ENCODE measurements at regions not wholly inside any gene's neighbourhood (a gene's known extent, or its start where the extent isn't known, plus 50 kb on each side); places are given as distances from the start of the nearest gene placed in this dataset.

DNA sequence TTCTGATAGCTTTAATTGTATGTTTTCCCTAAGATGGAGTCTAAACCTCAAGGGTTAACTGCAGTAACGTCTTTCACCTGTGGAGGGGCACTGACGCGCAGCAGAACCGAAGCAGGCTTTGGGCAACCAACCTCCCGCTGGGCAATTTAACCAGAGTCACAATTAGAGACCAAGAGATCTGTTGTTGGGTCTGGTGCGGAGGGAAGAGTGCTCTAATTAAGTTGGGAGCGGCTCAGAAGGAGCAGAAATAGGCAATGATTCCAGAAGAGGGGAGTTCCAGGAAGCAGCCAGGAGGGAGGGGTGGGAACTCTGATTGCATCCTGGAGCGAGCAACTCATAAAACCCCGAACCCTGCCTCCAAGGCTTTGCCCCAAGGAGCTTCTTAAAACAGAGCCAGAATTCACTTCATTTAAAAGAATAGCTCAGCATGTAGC, 245.8 kb downstream of the PAX3 start:
- ATAC-seq (ENCODE audit: low FRiP score) = no peak
- DNase-seq (ENCODE audit: low spot score) = no peak
- TF ChIP-seq, protein P1, sequence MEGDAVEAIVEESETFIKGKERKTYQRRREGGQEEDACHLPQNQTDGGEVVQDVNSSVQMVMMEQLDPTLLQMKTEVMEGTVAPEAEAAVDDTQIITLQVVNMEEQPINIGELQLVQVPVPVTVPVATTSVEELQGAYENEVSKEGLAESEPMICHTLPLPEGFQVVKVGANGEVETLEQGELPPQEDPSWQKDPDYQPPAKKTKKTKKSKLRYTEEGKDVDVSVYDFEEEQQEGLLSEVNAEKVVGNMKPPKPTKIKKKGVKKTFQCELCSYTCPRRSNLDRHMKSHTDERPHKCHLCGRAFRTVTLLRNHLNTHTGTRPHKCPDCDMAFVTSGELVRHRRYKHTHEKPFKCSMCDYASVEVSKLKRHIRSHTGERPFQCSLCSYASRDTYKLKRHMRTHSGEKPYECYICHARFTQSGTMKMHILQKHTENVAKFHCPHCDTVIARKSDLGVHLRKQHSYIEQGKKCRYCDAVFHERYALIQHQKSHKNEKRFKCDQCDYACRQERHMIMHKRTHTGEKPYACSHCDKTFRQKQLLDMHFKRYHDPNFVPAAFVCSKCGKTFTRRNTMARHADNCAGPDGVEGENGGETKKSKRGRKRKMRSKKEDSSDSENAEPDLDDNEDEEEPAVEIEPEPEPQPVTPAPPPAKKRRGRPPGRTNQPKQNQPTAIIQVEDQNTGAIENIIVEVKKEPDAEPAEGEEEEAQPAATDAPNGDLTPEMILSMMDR (IDR thresholded peaks at IDR 0.05) = no peak

DNA sequence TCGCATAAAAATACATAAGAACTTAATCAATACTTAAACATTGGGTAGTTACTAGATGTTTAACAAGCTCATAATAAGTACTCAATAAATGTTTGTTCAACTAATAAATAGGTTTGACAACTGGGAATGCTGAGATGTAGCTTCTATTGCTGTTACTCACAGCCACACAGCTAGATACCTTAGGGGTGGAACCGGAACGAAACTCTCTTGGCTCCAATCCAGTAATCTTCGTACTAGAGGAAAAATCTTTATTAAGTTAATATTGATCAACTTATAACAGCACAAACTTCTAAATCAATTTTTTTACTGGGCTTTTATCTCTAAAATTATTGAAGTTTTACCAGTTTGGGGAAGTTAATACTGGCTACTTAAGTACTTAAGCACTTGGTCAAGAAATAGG, 247.8 kb downstream of the PAX3 start:
- no peak for DNase-seq (ENCODE audit: low spot score)
- TF ChIP-seq, protein P1 (IDR thresholded peaks at IDR 0.05) = no peak
- ATAC-seq (ENCODE audit: low FRiP score) = no peak

DNA sequence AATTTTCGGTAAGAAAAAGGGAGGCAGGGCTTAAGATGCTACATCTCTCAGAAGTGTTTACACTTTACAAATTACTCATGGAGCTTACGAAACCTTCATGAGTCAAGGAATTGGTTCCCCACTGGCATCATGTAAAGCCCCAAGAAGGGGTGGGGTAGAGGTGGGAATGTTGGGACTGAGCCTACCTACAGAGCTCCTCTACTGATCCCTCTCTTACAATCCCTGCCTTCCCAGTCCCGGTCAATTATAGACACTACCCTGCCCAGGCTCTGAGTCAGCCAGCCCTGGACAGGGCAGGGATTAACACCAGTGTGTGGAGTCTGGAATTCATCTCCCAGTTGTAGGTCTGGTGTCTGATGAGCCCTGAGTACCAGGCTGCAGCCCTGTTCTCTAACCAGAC, 248.9 kb downstream of the PAX3 start:
- ATAC-seq (ENCODE audit: low FRiP score) (no peak), DNase-seq (ENCODE audit: low spot score) (no peak)
- TF ChIP-seq, protein P1 (IDR thresholded peaks at IDR 0.05) = no peak

DNA sequence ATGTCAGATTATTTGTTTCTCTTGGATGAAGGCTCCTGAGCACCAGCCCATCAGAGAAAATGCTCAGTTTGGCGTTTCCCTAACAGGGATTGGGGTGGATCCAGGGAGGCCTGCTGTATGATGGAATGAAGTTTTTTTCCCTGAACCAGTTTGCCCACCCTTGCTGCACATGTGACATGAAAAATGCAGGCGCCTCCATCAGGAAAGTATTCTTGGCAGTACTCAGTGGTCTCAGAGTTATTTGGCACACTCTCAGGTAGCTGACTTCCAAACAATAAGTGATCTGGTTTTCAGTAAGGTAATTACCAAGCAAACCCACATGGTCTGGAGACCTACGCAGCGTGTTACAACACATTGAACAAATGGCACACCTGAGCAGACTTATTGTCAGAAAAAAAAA, 254.9 kb downstream of the PAX3 start:
- TF ChIP-seq, protein P1 (IDR thresholded peaks at IDR 0.05) = no peak
- ATAC-seq (ENCODE audit: low FRiP score) (no peak), DNase-seq (ENCODE audit: low spot score) (no peak)

- ATAC-seq (ENCODE audit: low FRiP score) (no peak), DNase-seq (ENCODE audit: low spot score) (no peak)
- TF ChIP-seq, protein P1 (IDR thresholded peaks at IDR 0.05) = no peak
These were observed 256.1 kb downstream of the PAX3 start for GRCh38 chr2:222042666-222043065.

GRCh38 chr2:222040333-222040732, 258.5 kb downstream of the PAX3 start:
- TF ChIP-seq, protein P1 (IDR thresholded peaks at IDR 0.05) = no peak
- ATAC-seq (ENCODE audit: low FRiP score) (no peak), DNase-seq (ENCODE audit: low spot score) (no peak)

- no peak for ATAC-seq (ENCODE audit: low FRiP score)
- TF ChIP-seq, protein P1 (IDR thresholded peaks at IDR 0.05) = no peak
- no peak for DNase-seq (ENCODE audit: low spot score)
These were observed 259.0 kb downstream of the PAX3 start for GRCh38 chr2:222039821-222040220.

Data from omental fat pad (tissue), 3 donors.